ENCODE measurements at regions not wholly inside any gene's neighbourhood (a gene's known extent, or its start where the extent isn't known, plus 50 kb on each side); places are given as distances from the start of the nearest gene placed in this dataset.

GRCh38 chr9:27756418-27756817 lies 183.1 kb upstream of the C9orf72 start:
- TF ChIP-seq POLR2A (IDR thresholded peaks at IDR 0.05; ENCODE audit: borderline replicate concordance, extremely low read depth, insufficient read depth, insufficient read length) = no peak
- TF ChIP-seq MAX (IDR thresholded peaks at IDR 0.05) = no peak
- TF ChIP-seq JUND (IDR thresholded peaks at IDR 0.05) = no peak
